GM18502 (cell line): ENCODE measurements at regions not wholly inside any gene's neighbourhood (a gene's known extent, or its start where the extent isn't known, plus 50 kb on each side); places are given as distances from the start of the nearest gene placed in this dataset.

Source experiments
- ATAC-seq: cut with Tn5 transposase; IDR thresholded peaks from one replicate; pipeline ENCODE4 v1.9.1; 2021; ENCODE audit warnings: mild to moderate bottlenecking; ENCODE audit not compliant: unreplicated experiment, poor library complexity

DNA sequence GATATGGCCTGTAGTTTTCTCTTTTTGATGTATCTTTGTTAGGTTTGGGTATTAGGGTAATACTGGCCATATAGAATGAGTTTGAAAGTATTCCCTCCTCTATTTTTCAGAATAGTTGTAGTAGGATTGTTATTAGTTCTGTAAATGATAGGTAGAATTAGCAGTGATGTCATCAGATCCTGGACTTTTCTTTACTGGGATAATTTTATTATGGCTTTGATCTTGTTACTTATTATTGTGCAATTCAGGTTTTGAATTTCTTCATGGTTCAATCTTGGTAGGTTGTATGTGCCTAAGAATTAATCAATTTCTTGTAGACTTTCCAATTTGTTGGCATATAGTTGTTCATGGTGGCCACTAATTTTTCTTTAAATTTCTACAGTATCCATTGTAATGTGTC is 916.6 kb downstream of the CCDC85A start:
- no peak for ATAC-seq

- no peak for ATAC-seq
Measured at GRCh38 chr2:57105694-57106093, 921.9 kb downstream of the CCDC85A start.

DNA sequence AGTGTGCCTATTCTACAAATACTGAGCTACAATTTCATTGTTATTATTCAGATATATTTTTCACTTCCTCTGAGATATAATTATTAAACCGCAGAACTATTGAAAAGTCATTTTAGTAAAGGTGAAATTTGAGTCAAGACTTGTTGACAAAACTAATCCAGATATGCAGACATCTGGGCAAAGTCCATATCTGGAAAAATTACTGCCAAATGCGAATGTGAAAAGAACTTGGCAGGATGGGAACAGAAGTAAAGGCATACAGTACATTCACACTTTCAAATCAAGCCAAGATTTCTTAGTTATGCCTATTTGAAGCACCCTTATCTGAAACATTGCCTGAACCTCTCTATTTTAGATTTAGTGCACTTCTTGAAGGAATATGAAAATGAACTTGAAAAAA is 923.6 kb downstream of the CCDC85A start:
- no peak for ATAC-seq

DNA sequence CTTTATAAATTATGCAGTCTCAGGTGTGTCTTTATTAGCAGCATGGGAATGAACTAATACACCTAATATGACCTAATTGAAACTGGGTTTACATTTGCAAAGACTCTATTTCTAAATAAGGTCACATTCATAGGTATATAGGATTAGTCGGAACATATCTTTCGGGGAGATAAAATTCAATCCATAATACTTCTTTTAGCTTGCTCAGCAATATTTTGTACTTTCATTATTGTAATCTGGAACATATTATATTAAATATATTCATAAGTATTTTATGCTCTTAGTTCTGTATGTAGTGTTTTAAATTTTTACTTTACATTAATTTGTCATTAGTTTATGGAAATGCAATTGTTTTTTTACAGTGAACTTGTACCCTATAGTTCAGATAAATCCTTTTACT is 927.7 kb downstream of the CCDC85A start:
- no peak for ATAC-seq

DNA sequence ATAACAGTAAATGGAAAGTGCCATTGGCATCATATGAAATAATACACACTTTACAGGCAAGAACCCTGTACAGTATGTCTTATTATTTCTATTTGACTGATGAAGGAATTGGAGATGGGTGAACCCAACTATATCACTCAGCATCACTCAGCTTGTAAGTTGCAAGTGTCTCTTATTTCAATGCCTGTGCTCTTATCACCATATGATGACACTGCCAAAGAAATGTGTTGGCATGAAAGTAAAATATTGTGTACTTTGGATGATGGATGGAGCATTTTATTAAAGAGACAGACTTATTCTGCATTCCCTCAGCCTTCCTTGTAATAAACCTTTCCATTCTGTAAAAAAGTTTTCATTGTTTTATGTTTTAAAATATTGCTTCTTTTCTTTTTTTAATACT is 927.5 kb upstream of the VRK2 start:
- ATAC-seq = no peak

- ATAC-seq = no peak
Measured at GRCh38 chr2:57126410-57126809, 920.2 kb upstream of the VRK2 start.

GRCh38 chr2:57139179-57139578 is 907.4 kb upstream of the VRK2 start:
- ATAC-seq = no peak

DNA sequence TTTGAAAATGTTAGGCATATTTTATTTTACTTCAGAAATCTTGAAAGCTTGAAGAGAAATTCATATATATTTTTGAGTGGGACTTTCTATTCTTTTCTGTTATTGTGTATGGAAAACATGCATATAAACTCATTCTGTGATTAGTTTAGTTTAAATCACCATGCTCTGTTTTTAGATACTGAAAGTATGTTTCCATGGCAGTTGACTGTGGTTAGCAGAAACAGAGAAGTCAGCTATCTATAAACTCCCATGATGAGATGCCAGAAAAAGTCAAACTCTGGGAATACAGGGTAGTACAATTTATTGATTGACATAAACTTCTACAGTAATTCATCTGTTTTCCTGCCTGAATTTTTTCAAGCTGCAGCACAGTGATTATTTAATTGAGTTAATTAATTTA is 905.3 kb upstream of the VRK2 start:
- no peak for ATAC-seq

DNA sequence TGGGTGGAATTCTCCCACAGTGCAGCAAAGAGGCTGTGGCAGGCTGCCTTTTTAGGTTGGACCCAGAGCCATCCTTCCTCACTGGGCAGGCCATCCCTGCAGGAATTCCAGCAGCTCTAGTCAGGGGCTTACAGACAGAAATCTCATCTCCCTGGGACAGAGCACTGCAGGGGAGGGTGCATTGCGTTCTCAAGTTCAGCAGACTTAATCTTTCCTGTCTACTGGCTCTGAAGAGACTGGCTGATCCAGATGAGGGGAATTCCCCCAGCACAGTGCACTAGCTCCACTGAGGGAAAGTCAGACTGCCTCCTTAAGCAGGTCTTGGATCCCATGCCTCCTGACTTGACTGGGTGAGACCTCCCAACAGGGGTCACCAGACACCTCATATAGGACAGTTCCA is 899.7 kb upstream of the VRK2 start:
- ATAC-seq = no peak

DNA sequence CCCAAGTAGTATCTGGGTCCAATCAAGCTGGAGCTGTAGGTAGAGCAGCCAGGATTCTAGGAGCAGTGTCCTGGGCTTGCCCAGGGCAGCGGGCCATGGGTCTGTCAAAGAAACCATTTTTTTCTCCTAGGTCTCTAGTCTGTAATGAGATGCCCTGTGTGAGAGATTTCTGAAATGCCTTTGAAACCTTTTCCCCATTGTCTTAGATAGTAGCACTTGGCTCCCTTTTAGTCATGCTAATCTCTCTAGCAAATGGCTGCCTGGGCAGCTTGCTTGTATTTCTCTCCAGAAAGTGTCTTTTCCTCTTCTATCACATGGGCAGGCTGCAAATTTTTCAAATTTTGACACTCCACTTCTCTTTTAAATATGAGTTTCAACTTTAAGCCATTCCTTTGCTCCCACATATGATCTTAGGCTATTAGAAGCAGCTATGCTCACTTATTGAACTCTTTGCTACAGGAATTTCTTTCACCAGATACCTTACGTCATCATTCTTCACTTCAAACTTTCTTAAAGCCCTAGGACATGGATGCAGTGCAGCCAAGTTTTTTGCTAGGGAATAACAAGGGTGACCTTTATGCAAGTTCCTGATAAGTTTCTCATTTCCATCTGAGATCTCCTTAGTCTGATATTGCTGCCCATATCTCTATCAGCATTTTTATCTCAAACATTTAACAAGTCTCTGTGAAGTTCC is 890.2 kb upstream of the VRK2 start:
- ATAC-seq = no peak

DNA sequence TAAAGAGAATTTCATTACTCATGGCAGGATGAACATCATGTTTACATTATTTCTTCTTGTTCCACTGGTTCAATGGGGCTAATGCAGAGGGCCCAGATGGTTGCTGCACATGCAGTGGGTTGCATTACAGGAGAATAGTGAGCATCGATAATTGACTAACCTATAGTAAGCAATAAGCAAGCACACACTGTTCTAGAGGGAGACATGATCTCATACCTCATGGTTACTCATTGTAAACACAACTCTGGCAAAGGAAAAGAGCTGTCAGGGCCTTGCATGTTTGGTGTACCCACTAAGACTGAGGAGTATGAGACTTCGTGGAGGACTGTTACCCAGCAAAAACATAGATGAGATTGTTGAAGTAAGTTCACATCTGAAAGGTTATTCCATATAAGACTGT is 885.6 kb upstream of the VRK2 start:
- ATAC-seq = no peak

- ATAC-seq = no peak
Measured at GRCh38 chr2:57177176-57177575, 869.4 kb upstream of the VRK2 start.

- ATAC-seq = no peak
Measured at GRCh38 chr2:57180042-57180567, 866.5 kb upstream of the VRK2 start.

DNA sequence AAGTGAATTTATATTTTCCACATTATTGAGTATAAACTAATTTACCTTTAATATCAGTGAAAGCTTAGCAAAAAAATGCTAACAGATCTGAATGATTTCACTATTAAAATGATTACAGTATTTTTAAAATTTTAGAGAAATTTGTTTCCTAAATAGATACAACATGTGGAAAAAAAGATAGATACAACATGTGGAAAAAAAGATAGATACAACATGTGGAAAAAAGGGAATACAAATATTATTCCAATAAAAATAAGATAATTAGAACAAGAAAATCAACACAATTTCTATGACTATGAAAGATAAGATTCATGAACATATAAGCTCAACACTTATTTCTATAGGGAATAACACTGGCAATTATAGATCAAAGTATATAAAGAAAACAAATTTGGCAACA is 865.9 kb upstream of the VRK2 start:
- ATAC-seq = no peak

GRCh38 chr2:57181315-57182038 is 865.1 kb upstream of the VRK2 start:
- ATAC-seq = no peak

- no peak for ATAC-seq
Measured at GRCh38 chr2:57182916-57183315, 863.7 kb upstream of the VRK2 start.

- ATAC-seq = no peak
Measured at GRCh38 chr2:57185568-57185967, 861.0 kb upstream of the VRK2 start.

- no peak for ATAC-seq
Measured at GRCh38 chr2:57190007-57190406, 856.6 kb upstream of the VRK2 start.

GRCh38 chr2:57199663-57200062 is 846.9 kb upstream of the VRK2 start:
- ATAC-seq = no peak

- ATAC-seq = no peak
Measured at GRCh38 chr2:57204364-57204763, 842.2 kb upstream of the VRK2 start.

DNA sequence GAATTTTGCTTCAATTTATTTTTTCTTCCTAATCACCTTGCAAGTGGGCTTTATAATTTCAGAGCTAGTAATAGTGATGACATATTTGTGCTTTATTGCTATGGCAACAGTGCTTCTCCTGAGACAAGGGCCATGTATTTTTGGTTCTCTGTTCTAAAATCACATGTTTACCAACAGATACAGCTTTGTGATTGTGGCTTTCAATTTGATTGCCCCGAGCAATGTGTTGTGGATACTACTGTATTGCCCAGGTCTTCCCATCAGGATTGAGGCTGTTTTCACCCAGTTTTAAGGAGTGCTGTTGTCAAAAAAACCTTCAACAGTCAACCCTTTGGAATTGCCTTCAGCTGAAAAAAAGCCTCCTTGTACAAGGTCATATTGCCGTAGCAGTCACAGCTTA is 841.4 kb upstream of the VRK2 start:
- ATAC-seq = no peak

DNA sequence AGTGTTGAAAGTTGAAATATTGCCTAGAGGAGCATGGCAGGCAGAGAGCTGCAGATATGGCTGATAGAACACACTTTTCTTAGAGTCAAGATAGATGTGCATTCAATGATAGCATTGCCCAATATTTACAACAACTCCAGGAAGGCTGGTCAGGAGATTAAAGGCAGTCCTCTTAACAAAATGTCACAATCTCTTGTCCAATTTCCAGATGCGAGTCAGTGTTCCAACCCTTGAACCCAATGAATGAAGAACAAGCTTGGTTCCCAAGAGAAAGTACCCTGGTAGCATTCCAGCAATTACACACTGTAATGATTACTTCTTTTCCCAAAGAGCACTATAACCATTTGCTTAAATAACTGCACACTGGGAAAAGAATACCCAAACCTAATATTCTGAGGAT is 839.4 kb upstream of the VRK2 start:
- ATAC-seq = no peak
